Stomach (tissue), 8 donors: ENCODE measurements at regions not wholly inside any gene's neighbourhood (a gene's known extent, or its start where the extent isn't known, plus 50 kb on each side); places are given as distances from the start of the nearest gene placed in this dataset.

ENCODE experiments used
- DNase-seq, 2 donors: peaks; one replicate each; pipeline versions ENCODE4 v3.0.0 to v3.0.0-alpha.2; 2013 to 2019
- H3K27ac ChIP-seq, 5 donors: fragments of 200-600 bp in 4 of 5; sonication (generic) in 4 of 5; one replicate each; pipeline ENCODE4 v1.5.1; 2013 to 2019; ENCODE audit warnings: mild to moderate bottlenecking in 1 of 5, moderate library complexity in 1 of 5
- H3K27me3 ChIP-seq, 3 donors: fragments of 200-600 bp; sonication (generic); one replicate each; pipeline ENCODE4 v1.5.1; 2017 to 2019; ENCODE audit warnings: mixed run types in 1 of 3
- H3K36me3 ChIP-seq, 4 donors: fragments of 200-600 bp; sonication (generic); 1 replicate in 3 of 4; 2 replicates in 1 of 4; pipeline ENCODE4 v1.5.1; 2016 to 2019
- H3K4me1 ChIP-seq, 4 donors: fragments of 200-600 bp; sonication (generic); one replicate each; pipeline ENCODE4 v1.5.1; 2016 to 2019
- H3K4me3 ChIP-seq, 4 donors: fragments of 200-600 bp; sonication (generic) in 3 of 4; one replicate each; pipeline ENCODE4 v1.5.1; 2016 to 2019; ENCODE audit warnings: mild to moderate bottlenecking in 1 of 4
- H3K9me3 ChIP-seq, 4 donors: fragments of 200-600 bp; sonication (generic); one replicate each; pipeline ENCODE4 v1.5.1; 2016 to 2019
- EP300 ChIP-seq: sonication (generic); formaldehyde crosslinking; IDR thresholded peaks from one replicate; pipeline ENCODE4 v1.6.1; 2017; ENCODE audit warnings: antibody characterized with exemption
- POLR2A ChIP-seq, 4 donors: fragments of 450-650 bp; IDR thresholded peaks; one replicate each; pipeline ENCODE4 v1.6.1; 2016; ENCODE audit warnings: antibody characterized with exemption in 4 of 4, control low read depth in 2 of 4, mild to moderate bottlenecking in 1 of 4, moderate library complexity in 1 of 4
- POLR2AphosphoS5 ChIP-seq, 3 donors: sonication (generic); formaldehyde crosslinking; IDR thresholded peaks; one replicate each; pipeline ENCODE4 v1.6.1; 2016; ENCODE audit warnings: antibody characterized with exemption in 3 of 3
- WGBS, 5 donors: extraction: QIAGEN DNeasy Blood & Tissue Kit in 3 of 5; methylation state at CpG; one replicate each; pipeline versions ENCODE4 v1.1.5 to v1.1.7; 2013 to 2018; 5-methylcytosine and 5-hydroxymethylcytosine counted together
- intact Hi-C: fragments of 100-400 bp; cut with DNase I; formaldehyde crosslinking; loops from one replicate; pipeline ENCODE4 v1.15.1; 2023; ENCODE audit warnings: low total_unique reads
- TF ChIP-seq, protein P1 (sequence below), 7 experiments: fragments of 450-650 bp in 4 of 7; fragments of 200-600 bp in 3 of 7; sonication (generic) in 3 of 7; IDR thresholded peaks; one replicate each; pipeline ENCODE4 v1.5.1; 2016 to 2019; ENCODE audit warnings: antibody characterized with exemption in 7 of 7, control low read depth in 2 of 7, mild to moderate bottlenecking in 1 of 7
- donor health status: healthy with polysubstance abuse.
- donor health status: Bipolar disorder and iron deficiency.
- donor health status: healthy.

GRCh38 chr19:31725051-31725450 is 375.8 kb upstream of the TSHZ3 start:
- no peak for DNase-seq
- Histone ChIP-seq H3K27me3 (no peaks in the 10 kb centered on the region), H3K9me3 (no peaks in the 10 kb centered on the region), H3K36me3 (no peaks in the 10 kb centered on the region), H3K4me3 (no peak overlapping the region), H3K27ac (no peak overlapping the region), H3K4me1 (no peaks in the 10 kb centered on the region)
- TF ChIP-seq, protein P1, sequence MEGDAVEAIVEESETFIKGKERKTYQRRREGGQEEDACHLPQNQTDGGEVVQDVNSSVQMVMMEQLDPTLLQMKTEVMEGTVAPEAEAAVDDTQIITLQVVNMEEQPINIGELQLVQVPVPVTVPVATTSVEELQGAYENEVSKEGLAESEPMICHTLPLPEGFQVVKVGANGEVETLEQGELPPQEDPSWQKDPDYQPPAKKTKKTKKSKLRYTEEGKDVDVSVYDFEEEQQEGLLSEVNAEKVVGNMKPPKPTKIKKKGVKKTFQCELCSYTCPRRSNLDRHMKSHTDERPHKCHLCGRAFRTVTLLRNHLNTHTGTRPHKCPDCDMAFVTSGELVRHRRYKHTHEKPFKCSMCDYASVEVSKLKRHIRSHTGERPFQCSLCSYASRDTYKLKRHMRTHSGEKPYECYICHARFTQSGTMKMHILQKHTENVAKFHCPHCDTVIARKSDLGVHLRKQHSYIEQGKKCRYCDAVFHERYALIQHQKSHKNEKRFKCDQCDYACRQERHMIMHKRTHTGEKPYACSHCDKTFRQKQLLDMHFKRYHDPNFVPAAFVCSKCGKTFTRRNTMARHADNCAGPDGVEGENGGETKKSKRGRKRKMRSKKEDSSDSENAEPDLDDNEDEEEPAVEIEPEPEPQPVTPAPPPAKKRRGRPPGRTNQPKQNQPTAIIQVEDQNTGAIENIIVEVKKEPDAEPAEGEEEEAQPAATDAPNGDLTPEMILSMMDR (IDR thresholded peaks at IDR 0.05): no peak
- TF ChIP-seq EP300 (no peak), POLR2A (IDR thresholded peaks at IDR 0.05) (no peak), POLR2AphosphoS5 (IDR thresholded peaks at IDR 0.05) (no peak)
- intact Hi-C loops: no loop called here
- WGBS, 5 donors: 36 to 60% (median 51%) methylated on average over 3 of the region's 3 CpGs

GRCh38 chr19:31727536-31727935 is 378.3 kb upstream of the TSHZ3 start:
- Histone ChIP-seq H3K4me3 (no peak overlapping the region), H3K4me1 (no peaks in the 10 kb centered on the region), H3K36me3 (no peaks in the 10 kb centered on the region), H3K9me3 (no peaks in the 10 kb centered on the region), H3K27ac (no peak overlapping the region), H3K27me3 (no peaks in the 10 kb centered on the region)
- WGBS, 5 donors: 74 to 87% (median 83%) methylated on average over 9 to 10 of the region's 10 CpGs
- TF ChIP-seq EP300 (no peak), POLR2A (IDR thresholded peaks at IDR 0.05) (no peak), POLR2AphosphoS5 (IDR thresholded peaks at IDR 0.05) (no peak)
- TF ChIP-seq, protein P1 (IDR thresholded peaks at IDR 0.05): no peak
- DNase-seq: no peak
- intact Hi-C loops: no loop called here

DNA sequence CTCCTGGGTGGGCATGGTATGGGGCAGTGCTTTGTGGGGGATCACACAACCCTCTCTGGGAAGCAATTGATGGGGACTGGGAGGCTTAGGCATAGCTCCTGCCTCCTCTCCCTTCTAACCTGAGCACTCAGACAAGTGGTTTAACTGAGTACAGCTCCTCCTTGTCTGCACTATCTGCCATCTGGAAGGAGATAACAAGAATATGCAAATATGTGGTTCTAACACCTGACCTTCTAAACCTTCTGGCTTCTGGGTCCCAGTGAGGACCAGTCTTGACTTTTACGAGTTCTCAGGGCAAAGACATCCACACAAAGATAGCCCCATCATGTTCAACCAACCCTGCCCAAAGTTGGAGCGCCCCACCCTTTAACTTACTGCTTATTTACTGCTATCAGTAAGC is 381.0 kb upstream of the TSHZ3 start:
- Histone ChIP-seq H3K27ac (no peak overlapping the region), H3K4me1 (no peaks in the 10 kb centered on the region), H3K9me3 (no peaks in the 10 kb centered on the region), H3K4me3 (no peak overlapping the region), H3K36me3 (no peaks in the 10 kb centered on the region), H3K27me3 (peaks cover 0 to 11% (median 0%) of the 10 kb centered on the region in 3 donors)
- DNase-seq: no peak
- intact Hi-C loops: no loop called here
- TF ChIP-seq EP300 (no peak), POLR2AphosphoS5 (IDR thresholded peaks at IDR 0.05) (no peak), POLR2A (IDR thresholded peaks at IDR 0.05) (no peak)
- TF ChIP-seq, protein P1 (IDR thresholded peaks at IDR 0.05): no peak
- 46 to 71% (median 55%) methylated on average over 2 of the region's 2 CpGs for WGBS, 5 donors

DNA sequence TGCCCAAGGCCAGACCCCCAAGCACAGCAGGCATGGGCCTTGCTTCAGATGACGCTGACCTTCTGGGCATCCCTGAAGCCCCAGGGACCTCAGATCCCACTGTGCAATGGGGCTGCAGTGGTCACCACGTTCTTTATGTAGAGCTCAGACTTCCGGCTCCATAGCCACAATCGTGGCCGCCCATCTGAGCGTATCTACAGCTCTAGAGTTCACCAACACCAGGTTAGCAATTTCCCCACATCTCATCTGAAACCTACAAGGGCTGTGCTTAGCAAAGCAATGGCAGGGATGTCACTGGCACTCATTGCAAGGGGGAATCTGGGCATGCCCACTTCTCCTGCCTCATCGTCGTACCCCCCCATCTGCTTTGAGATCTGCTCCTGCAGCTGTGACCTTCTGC is 384.4 kb upstream of the TSHZ3 start:
- Histone ChIP-seq H3K27me3 (peaks cover 0 to 11% (median 0%) of the 10 kb centered on the region in 3 donors), H3K27ac (no peak overlapping the region), H3K9me3 (no peaks in the 10 kb centered on the region), H3K4me3 (no peak overlapping the region), H3K4me1 (no peaks in the 10 kb centered on the region), H3K36me3 (no peaks in the 10 kb centered on the region)
- 81 to 90% (median 83%) methylated on average over 8 of the region's 8 CpGs for WGBS, 5 donors
- no peak for TF ChIP-seq POLR2AphosphoS5 (IDR thresholded peaks at IDR 0.05)
- TF ChIP-seq POLR2A (IDR thresholded peaks at IDR 0.05): no peak
- TF ChIP-seq EP300: no peak
- TF ChIP-seq, protein P1 (IDR thresholded peaks at IDR 0.05): no peak
- DNase-seq: no peak
- intact Hi-C loops: no loop called here
